ENCODE measurements at regions not wholly inside any gene's neighbourhood (a gene's known extent, or its start where the extent isn't known, plus 50 kb on each side); places are given as distances from the start of the nearest gene placed in this dataset.

DNA sequence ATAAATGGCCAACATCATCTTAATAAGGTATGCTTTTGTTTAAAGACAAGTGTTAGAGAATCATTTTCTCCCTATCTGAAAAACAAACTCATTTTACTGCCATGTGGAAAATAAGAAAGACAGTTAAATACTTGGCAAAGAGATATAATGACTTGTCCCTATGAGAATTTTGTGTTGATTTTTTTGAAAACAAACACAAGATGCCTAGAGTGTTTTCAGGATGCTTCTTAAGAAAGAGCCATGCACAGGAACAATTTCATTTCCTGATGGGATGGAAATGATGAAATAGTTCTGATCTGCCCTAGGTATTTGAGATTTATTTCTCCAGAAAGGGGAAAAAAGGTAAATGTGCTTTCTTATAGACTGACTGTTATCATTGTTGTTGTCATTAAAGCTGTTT, 237.5 kb upstream of the GNAI1 start:
- ATAC-seq (ENCODE audit: poor library complexity): no peak
- POLR2A ChIA-PET: no interaction called here
- TF ChIP-seq, protein P1, sequence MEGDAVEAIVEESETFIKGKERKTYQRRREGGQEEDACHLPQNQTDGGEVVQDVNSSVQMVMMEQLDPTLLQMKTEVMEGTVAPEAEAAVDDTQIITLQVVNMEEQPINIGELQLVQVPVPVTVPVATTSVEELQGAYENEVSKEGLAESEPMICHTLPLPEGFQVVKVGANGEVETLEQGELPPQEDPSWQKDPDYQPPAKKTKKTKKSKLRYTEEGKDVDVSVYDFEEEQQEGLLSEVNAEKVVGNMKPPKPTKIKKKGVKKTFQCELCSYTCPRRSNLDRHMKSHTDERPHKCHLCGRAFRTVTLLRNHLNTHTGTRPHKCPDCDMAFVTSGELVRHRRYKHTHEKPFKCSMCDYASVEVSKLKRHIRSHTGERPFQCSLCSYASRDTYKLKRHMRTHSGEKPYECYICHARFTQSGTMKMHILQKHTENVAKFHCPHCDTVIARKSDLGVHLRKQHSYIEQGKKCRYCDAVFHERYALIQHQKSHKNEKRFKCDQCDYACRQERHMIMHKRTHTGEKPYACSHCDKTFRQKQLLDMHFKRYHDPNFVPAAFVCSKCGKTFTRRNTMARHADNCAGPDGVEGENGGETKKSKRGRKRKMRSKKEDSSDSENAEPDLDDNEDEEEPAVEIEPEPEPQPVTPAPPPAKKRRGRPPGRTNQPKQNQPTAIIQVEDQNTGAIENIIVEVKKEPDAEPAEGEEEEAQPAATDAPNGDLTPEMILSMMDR (IDR thresholded peaks at IDR 0.05): no peak
- no peaks in the 10 kb centered on the region for H3K27me3 ChIP-seq (ENCODE audit: control insufficient read depth in 1 of 2, insufficient read depth in 2 of 2, low read length in 2 of 2)
- no peak overlapping the region for H3K4me3 Mint-ChIP-seq
- no peaks in the 10 kb centered on the region for H3K36me3 Mint-ChIP-seq (ENCODE audit: low read depth)
- H3K36me3 ChIP-seq (ENCODE audit: insufficient read depth, low read length): no peaks in the 10 kb centered on the region
- no peaks in the 10 kb centered on the region for H3K27me3 Mint-ChIP-seq
- H3K9me3 Mint-ChIP-seq: peaks cover 10% of the 10 kb centered on the region
- no peak overlapping the region for H3K4me3 ChIP-seq (ENCODE audit: low read length)
- peaks cover 0 to 2% of the 10 kb centered on the region in 2 experiments for H3K9me3 ChIP-seq (ENCODE audit: control insufficient read depth in 1 of 2, insufficient read depth in 1 of 2, low read length in 2 of 2)
- no peak overlapping the region for H3K27ac ChIP-seq (ENCODE audit: low read depth in 1 of 2, low read length in 2 of 2)
- DNase-seq: no peak
- CTCF ChIA-PET: no interaction called here
- H3K4me1 Mint-ChIP-seq (ENCODE audit: low read depth): no peaks in the 10 kb centered on the region
- intact Hi-C loops (cut with DNase I, micrococcal nuclease): no loop called here
- H3K4me1 ChIP-seq (ENCODE audit: insufficient read depth, low read length): no peaks in the 10 kb centered on the region
- no peak overlapping the region for H3K27ac Mint-ChIP-seq

DNA sequence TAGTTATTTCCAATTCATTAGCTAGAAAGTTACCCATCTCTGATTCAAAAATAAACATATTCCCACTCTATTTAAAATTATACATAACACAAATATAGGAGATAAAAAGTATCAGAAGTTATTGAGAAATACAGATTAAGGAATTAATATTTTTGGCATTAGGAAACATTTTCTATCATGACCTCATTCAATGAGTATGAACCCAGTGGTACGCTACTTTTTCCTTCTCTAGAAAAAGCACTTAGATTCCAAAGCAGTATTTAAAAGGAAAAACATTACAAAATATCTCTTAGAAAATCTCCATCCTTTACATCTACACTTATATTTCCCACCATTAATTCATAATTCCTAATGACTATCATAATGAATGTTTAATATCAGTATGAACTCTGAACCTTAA, 240.6 kb upstream of the GNAI1 start:
- ChIA-PET CTCF (no interaction called here), POLR2A (no interaction called here)
- H3K9me3 Mint-ChIP-seq: peaks cover 8% of the 10 kb centered on the region

DNA sequence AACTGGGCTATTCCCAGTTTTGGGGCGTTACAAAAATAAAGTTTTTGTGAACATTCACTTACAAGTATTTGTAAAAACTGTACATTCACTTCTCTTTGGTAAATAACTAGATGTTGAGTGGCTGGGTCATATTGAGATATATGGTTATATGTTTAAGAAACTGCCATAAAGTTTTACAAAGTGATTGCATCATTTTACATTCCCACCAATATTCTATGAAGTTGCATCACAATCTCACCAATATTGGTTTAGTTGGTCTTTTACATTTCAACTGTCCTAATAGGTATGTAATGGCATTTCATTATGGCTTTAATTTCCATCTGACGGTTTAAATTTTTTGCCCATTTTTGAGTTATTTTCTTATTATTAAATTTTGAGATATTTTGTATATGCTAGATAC, 251.7 kb upstream of the GNAI1 start:
- H3K9me3 Mint-ChIP-seq: no peaks in the 10 kb centered on the region

More for the DNA sequence above, 240.6 kb upstream of the GNAI1 start:
- TF ChIP-seq, protein P1 (IDR thresholded peaks at IDR 0.05): no peak
- ATAC-seq (ENCODE audit: poor library complexity): no peak
- Histone ChIP-seq H3K9me3 (ENCODE audit: control insufficient read depth in 1 of 2, insufficient read depth in 1 of 2, low read length in 2 of 2) (no peaks in the 10 kb centered on the region), H3K4me3 (ENCODE audit: low read length) (no peak overlapping the region), H3K27me3 (ENCODE audit: control insufficient read depth in 1 of 2, insufficient read depth in 2 of 2, low read length in 2 of 2) (no peaks in the 10 kb centered on the region), H3K4me1 (ENCODE audit: insufficient read depth, low read length) (no peaks in the 10 kb centered on the region), H3K36me3 (ENCODE audit: insufficient read depth, low read length) (no peaks in the 10 kb centered on the region), H3K27ac (ENCODE audit: low read depth in 1 of 2, low read length in 2 of 2) (no peak overlapping the region)
- Mint-ChIP-seq H3K4me3 (no peak overlapping the region), H3K4me1 (ENCODE audit: low read depth) (no peaks in the 10 kb centered on the region), H3K36me3 (ENCODE audit: low read depth) (no peaks in the 10 kb centered on the region), H3K27me3 (no peaks in the 10 kb centered on the region), H3K27ac (no peak overlapping the region)
- DNase-seq: no peak
- intact Hi-C loops (cut with DNase I, micrococcal nuclease): no loop called here

More for the DNA sequence above, 251.7 kb upstream of the GNAI1 start:
- Mint-ChIP-seq H3K4me1 (ENCODE audit: low read depth) (no peaks in the 10 kb centered on the region), H3K27me3 (no peaks in the 10 kb centered on the region), H3K4me3 (no peak overlapping the region), H3K36me3 (ENCODE audit: low read depth) (no peaks in the 10 kb centered on the region), H3K27ac (no peak overlapping the region)
- CTCF ChIA-PET: no interaction called here
- peaks cover 0 to 4% of the 10 kb centered on the region in 2 experiments for H3K9me3 ChIP-seq (ENCODE audit: control insufficient read depth in 1 of 2, insufficient read depth in 1 of 2, low read length in 2 of 2)
- no peak overlapping the region for H3K27ac ChIP-seq (ENCODE audit: low read depth in 1 of 2, low read length in 2 of 2)
- no peak overlapping the region for H3K4me3 ChIP-seq (ENCODE audit: low read length)
- ATAC-seq (ENCODE audit: poor library complexity): no peak
- TF ChIP-seq, protein P1 (IDR thresholded peaks at IDR 0.05): no peak
- no peaks in the 10 kb centered on the region for H3K4me1 ChIP-seq (ENCODE audit: insufficient read depth, low read length)
- intact Hi-C loops (cut with DNase I, micrococcal nuclease): no loop called here
- H3K27me3 ChIP-seq (ENCODE audit: control insufficient read depth in 1 of 2, insufficient read depth in 2 of 2, low read length in 2 of 2): no peaks in the 10 kb centered on the region
- DNase-seq: no peak
- POLR2A ChIA-PET: no interaction called here
- H3K36me3 ChIP-seq (ENCODE audit: insufficient read depth, low read length): no peaks in the 10 kb centered on the region

All from CD4-positive, alpha-beta T cell (primary cell).